NB4 (cell line): ENCODE measurements at regions not wholly inside any gene's neighbourhood (a gene's known extent, or its start where the extent isn't known, plus 50 kb on each side); places are given as distances from the start of the nearest gene placed in this dataset.

Experiments used
- MYC ChIP-seq: IDR thresholded peaks from 2 replicates; pipeline ENCODE4 v1.6.1; 2011; ENCODE audit warnings: low read depth, low read length
- POLR2A ChIP-seq: IDR thresholded peaks from 2 replicates; pipeline ENCODE4 v1.6.1; 2011; ENCODE audit warnings: mild to moderate bottlenecking; ENCODE audit not compliant: insufficient read length; ENCODE audit errors: extremely low read depth
- TF ChIP-seq, protein P1 (sequence below): IDR thresholded peaks from one replicate; pipeline ENCODE4 v1.5.1; 2012; ENCODE audit warnings: low read depth, low read length
- TF ChIP-seq, protein P2 (sequence below): IDR thresholded peaks from 2 replicates; pipeline ENCODE4 v1.6.1; 2011; ENCODE audit warnings: low read depth, low read length

DNA sequence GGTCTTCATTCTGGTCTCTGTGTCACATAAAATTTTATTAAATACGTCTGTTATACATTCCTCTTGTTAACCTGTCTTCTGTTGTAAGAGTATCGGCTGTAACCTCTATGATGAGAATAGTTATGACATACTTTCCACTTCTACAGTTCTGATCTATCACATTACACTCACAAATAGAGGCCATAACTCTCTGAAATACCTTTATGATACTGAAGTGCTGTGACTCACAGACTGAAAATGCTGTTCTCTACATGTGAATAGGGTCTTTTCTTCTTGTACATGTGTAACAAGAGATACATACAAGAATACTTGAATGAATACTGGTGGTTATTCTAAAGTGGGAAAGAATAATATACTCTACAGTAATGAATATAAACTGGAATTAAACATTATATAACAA is 1047.6 kb downstream of the TECRL start:
- TF ChIP-seq, protein P1, sequence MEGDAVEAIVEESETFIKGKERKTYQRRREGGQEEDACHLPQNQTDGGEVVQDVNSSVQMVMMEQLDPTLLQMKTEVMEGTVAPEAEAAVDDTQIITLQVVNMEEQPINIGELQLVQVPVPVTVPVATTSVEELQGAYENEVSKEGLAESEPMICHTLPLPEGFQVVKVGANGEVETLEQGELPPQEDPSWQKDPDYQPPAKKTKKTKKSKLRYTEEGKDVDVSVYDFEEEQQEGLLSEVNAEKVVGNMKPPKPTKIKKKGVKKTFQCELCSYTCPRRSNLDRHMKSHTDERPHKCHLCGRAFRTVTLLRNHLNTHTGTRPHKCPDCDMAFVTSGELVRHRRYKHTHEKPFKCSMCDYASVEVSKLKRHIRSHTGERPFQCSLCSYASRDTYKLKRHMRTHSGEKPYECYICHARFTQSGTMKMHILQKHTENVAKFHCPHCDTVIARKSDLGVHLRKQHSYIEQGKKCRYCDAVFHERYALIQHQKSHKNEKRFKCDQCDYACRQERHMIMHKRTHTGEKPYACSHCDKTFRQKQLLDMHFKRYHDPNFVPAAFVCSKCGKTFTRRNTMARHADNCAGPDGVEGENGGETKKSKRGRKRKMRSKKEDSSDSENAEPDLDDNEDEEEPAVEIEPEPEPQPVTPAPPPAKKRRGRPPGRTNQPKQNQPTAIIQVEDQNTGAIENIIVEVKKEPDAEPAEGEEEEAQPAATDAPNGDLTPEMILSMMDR: no peak
- TF ChIP-seq POLR2A (no peak), MYC (no peak)
- TF ChIP-seq, protein P2, sequence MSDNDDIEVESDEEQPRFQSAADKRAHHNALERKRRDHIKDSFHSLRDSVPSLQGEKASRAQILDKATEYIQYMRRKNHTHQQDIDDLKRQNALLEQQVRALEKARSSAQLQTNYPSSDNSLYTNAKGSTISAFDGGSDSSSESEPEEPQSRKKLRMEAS: no peak
